ENCODE measurements at regions not wholly inside any gene's neighbourhood (a gene's known extent, or its start where the extent isn't known, plus 50 kb on each side); places are given as distances from the start of the nearest gene placed in this dataset.

- no peak for TF ChIP-seq CTCF (IDR thresholded peaks at IDR 0.05; ENCODE audit: insufficient read depth, low read depth, low read length)
- TF ChIP-seq EZH2 (IDR thresholded peaks at IDR 0.05; ENCODE audit: insufficient read depth, low read length), result no peak
These were observed 223.9 kb upstream of the TPM1 start for GRCh38 chr15:62818691-62819090.
